CD14-positive monocyte (primary cell): ENCODE measurements at regions not wholly inside any gene's neighbourhood (a gene's known extent, or its start where the extent isn't known, plus 50 kb on each side); places are given as distances from the start of the nearest gene placed in this dataset.

ENCODE experiments used
- DNase-seq, 3 donors: peaks; one replicate each; pipeline ENCODE4 v3.0.0-alpha.2; 2011 to 2022
- H2AFZ ChIP-seq: 2 replicates; pipeline ENCODE4 v1.6.0; 2012; ENCODE audit warnings: mild to moderate bottlenecking, low read depth, low read length, inconsistent platforms; ENCODE audit not compliant: insufficient read depth, poor library complexity, severe bottlenecking
- H3K27ac ChIP-seq, 2 donors: 1 replicate in 1 of 2; 2 replicates in 1 of 2; pipeline ENCODE4 v1.5.1; 2012 to 2013; ENCODE audit warnings: low read length in 2 of 2, control low read depth in 1 of 2, inconsistent platforms in 1 of 2, low read depth in 1 of 2, mild to moderate bottlenecking in 1 of 2
- H3K27me3 ChIP-seq, 2 donors: one replicate each; pipeline versions ENCODE4 v1.6.0 to v1.6.1; 2011 to 2013; ENCODE audit warnings: low read length in 2 of 2; ENCODE audit not compliant: control insufficient read depth in 2 of 2, insufficient read depth in 2 of 2
- H3K36me3 ChIP-seq, 2 donors: replicated peaks in 1 of 2; 1 replicate in 1 of 2; 2 replicates in 1 of 2; pipeline versions ENCODE4 v1.5.1 to v1.6.1; 2012 to 2013; ENCODE audit warnings: low read length in 2 of 2, control low read depth in 1 of 2, inconsistent platforms in 1 of 2, mild to moderate bottlenecking in 1 of 2; ENCODE audit not compliant: insufficient read depth in 2 of 2, control insufficient read depth in 1 of 2
- H3K4me1 ChIP-seq, 2 donors: 1 replicate in 1 of 2; 2 replicates in 1 of 2; pipeline versions ENCODE4 v1.5.1 to v1.6.1; 2012 to 2013; ENCODE audit warnings: low read length in 2 of 2, control low read depth in 1 of 2, inconsistent platforms in 1 of 2, mild to moderate bottlenecking in 1 of 2, moderate library complexity in 1 of 2; ENCODE audit not compliant: insufficient read depth in 2 of 2, control insufficient read depth in 1 of 2
- H3K4me2 ChIP-seq: replicated peaks from 2 replicates; pipeline ENCODE3; 2012; ENCODE audit warnings: low read length, moderate library complexity, mild to moderate bottlenecking; ENCODE audit not compliant: poor library complexity, severe bottlenecking; ENCODE audit errors: extremely low read depth
- H3K4me3 ChIP-seq, 3 experiments: fragments of 200-600 bp in 1 of 3; sonication (generic) in 1 of 3; replicated peaks in 1 of 3; 1 replicate in 2 of 3; 2 replicates in 1 of 3; pipeline ENCODE4 v1.5.1; 2011 to 2013; ENCODE audit warnings: low read length in 3 of 3, mild to moderate bottlenecking in 3 of 3, control low read depth in 2 of 3, low read depth in 2 of 3, inconsistent platforms in 1 of 3, moderate library complexity in 1 of 3
- H3K79me2 ChIP-seq: 2 replicates; pipeline ENCODE4 v1.6.0; 2012; ENCODE audit warnings: mild to moderate bottlenecking, control low read depth, inconsistent platforms, low read length, moderate library complexity; ENCODE audit not compliant: insufficient read depth
- H3K9ac ChIP-seq: 2 replicates; pipeline ENCODE4 v1.6.0; 2017; ENCODE audit warnings: low read length, mild to moderate bottlenecking; ENCODE audit not compliant: insufficient read depth, poor library complexity, severe bottlenecking
- H3K9me3 ChIP-seq, 2 donors: replicated peaks in 1 of 2; 1 replicate in 1 of 2; 2 replicates in 1 of 2; pipeline versions ENCODE4 v1.5.1 to v1.6.1; 2012 to 2013; ENCODE audit warnings: low read length in 2 of 2, control low read depth in 1 of 2; ENCODE audit not compliant: control insufficient read depth in 1 of 2, insufficient read depth in 1 of 2
- H4K20me1 ChIP-seq: 2 replicates; pipeline ENCODE4 v1.6.0; 2012; ENCODE audit warnings: mild to moderate bottlenecking, low read length, control low read depth, moderate library complexity; ENCODE audit not compliant: insufficient read depth
- H3K27ac Mint-ChIP-seq, 7 donors: one replicate each; pipeline ENCODE4 v1.8.0; 2020; ENCODE audit warnings: mild to moderate bottlenecking in 7 of 7, mixed read lengths in 7 of 7, moderate library complexity in 6 of 7, inconsistent platforms in 2 of 7
- H3K27me3 Mint-ChIP-seq, 3 donors: one replicate each; pipeline ENCODE4 v1.8.0; 2021 to 2022; ENCODE audit warnings: low read depth in 3 of 3, mild to moderate bottlenecking in 3 of 3, mixed read lengths in 3 of 3, moderate library complexity in 3 of 3, inconsistent platforms in 1 of 3
- H3K36me3 Mint-ChIP-seq, 2 donors: one replicate each; pipeline ENCODE4 v1.8.0; 2020; ENCODE audit warnings: mixed read lengths in 2 of 2, inconsistent platforms in 1 of 2, mild to moderate bottlenecking in 1 of 2
- H3K4me1 Mint-ChIP-seq: one replicate; pipeline ENCODE4 v1.8.0; 2020; ENCODE audit warnings: mild to moderate bottlenecking, mixed read lengths
- H3K4me3 Mint-ChIP-seq, 2 donors: one replicate each; pipeline ENCODE4 v1.8.0; 2020; ENCODE audit warnings: mild to moderate bottlenecking in 2 of 2, mixed read lengths in 2 of 2, moderate library complexity in 1 of 2
- H3K9me3 Mint-ChIP-seq, 7 donors: one replicate each; pipeline ENCODE4 v1.8.0; 2020 to 2022; ENCODE audit warnings: mixed read lengths in 7 of 7, mild to moderate bottlenecking in 6 of 7, moderate library complexity in 6 of 7, inconsistent platforms in 2 of 7
- WGBS: methylation state at CpG from one replicate; pipeline ENCODE4 v1.1.5; 2013; ENCODE audit warnings: missing lambda C conversion rate; ENCODE audit not compliant: insufficient coverage; 5-methylcytosine and 5-hydroxymethylcytosine counted together
- intact Hi-C, 2 donors: fragments of 100-400 bp; cut with micrococcal nuclease; formaldehyde crosslinking; loops; one replicate each; pipeline versions ENCODE4 v1.15.0 to v1.15.1; 2023
- TF ChIP-seq, protein P1 (sequence below): fragments of 200-600 bp; IDR thresholded peaks from one replicate; pipeline ENCODE4 v1.8.0; 2022; ENCODE audit warnings: antibody characterized with exemption, mild to moderate bottlenecking

DNA sequence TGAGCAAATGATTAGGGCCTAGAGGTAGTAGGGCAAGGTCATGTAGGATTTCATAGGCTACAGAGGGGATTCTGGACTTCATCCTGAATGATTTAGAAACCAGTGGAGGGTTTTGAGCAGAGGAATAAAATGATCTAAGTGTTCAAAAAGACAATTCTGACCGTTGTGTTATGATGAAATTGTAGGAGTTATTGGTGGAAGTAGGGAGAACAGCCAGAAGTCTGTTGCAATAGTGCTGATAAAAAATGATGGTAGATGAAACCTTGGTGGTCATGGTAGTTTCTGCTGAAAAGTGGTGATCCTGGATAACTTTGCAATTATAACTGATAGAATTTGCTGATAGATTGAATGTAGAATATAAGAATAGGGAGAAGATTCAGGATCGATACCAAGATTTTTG is 60.2 kb downstream of the MID1IP1 start:
- H3K9me3 ChIP-seq = no peaks in the 10 kb centered on the region
- H3K27ac ChIP-seq = no peak overlapping the region
- H3K4me2 ChIP-seq = no peak overlapping the region
- Mint-ChIP-seq H3K27ac (no peak overlapping the region), H3K9me3 (no peaks in the 10 kb centered on the region), H3K36me3 (no peaks in the 10 kb centered on the region), H3K27me3 (no peaks in the 10 kb centered on the region), H3K4me3 (no peak overlapping the region), H3K4me1 (peaks cover 20% of the 10 kb centered on the region)
- H3K9ac ChIP-seq = no peak overlapping the region
- H4K20me1 ChIP-seq = no peaks in the 10 kb centered on the region
- no peaks in the 10 kb centered on the region for H3K27me3 ChIP-seq
- TF ChIP-seq, protein P1, sequence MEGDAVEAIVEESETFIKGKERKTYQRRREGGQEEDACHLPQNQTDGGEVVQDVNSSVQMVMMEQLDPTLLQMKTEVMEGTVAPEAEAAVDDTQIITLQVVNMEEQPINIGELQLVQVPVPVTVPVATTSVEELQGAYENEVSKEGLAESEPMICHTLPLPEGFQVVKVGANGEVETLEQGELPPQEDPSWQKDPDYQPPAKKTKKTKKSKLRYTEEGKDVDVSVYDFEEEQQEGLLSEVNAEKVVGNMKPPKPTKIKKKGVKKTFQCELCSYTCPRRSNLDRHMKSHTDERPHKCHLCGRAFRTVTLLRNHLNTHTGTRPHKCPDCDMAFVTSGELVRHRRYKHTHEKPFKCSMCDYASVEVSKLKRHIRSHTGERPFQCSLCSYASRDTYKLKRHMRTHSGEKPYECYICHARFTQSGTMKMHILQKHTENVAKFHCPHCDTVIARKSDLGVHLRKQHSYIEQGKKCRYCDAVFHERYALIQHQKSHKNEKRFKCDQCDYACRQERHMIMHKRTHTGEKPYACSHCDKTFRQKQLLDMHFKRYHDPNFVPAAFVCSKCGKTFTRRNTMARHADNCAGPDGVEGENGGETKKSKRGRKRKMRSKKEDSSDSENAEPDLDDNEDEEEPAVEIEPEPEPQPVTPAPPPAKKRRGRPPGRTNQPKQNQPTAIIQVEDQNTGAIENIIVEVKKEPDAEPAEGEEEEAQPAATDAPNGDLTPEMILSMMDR = no peak
- WGBS = 100% methylated on average over 1 of the region's 2 CpGs
- H2AFZ ChIP-seq = no peak overlapping the region
- H3K36me3 ChIP-seq = no peaks in the 10 kb centered on the region
- peaks cover 40 to 51% of the 10 kb centered on the region in 2 donors for H3K4me1 ChIP-seq
- H3K4me3 ChIP-seq = no peak overlapping the region
- no peaks in the 10 kb centered on the region for H3K79me2 ChIP-seq
- no peak for DNase-seq
- intact Hi-C loops = loop anchor here in 1 of 2 donors (10.0 kb wide), 1 partner anchor 57 kb away; the partner anchor contains the start of gene MID1IP1

DNA sequence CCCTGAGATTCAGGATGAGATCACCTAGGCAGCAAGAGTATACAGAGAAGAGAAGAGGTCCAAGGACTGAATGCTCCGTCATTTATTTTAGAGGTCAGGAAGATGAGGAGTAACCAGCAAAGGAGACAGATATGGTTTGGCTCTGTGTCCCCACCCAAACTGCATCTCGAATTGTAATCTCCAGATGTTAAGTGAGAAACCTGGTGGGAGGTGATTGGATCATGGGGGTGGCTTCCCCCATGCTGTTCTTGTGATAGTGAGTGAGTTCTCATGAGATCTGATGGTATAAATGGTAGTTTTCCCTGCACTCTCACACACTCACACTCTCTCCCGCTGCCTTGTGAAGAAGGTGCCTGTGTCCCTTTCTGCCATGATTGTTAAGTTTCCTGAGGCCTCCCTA is 60.8 kb downstream of the MID1IP1 start:
- Histone ChIP-seq H3K27me3 (no peaks in the 10 kb centered on the region), H3K79me2 (no peaks in the 10 kb centered on the region), H3K4me1 (peaks cover 41 to 47% of the 10 kb centered on the region in 2 donors), H3K27ac (peak overlapping the region in 1 of 2 donors; percentile 37), H3K9me3 (no peaks in the 10 kb centered on the region), H3K36me3 (no peaks in the 10 kb centered on the region), H3K9ac (no peak overlapping the region), H3K4me3 (no peak overlapping the region), H2AFZ (no peak overlapping the region), H4K20me1 (no peaks in the 10 kb centered on the region), H3K4me2 (no peak overlapping the region)
- WGBS = 80% methylated on average over 1 of the region's 3 CpGs
- no peak for DNase-seq
- TF ChIP-seq, protein P1 = no peak
- Mint-ChIP-seq H3K4me3 (no peak overlapping the region), H3K4me1 (peaks cover 20% of the 10 kb centered on the region), H3K27me3 (peaks cover 0 to 1% (median 0%) of the 10 kb centered on the region in 3 donors), H3K27ac (no peak overlapping the region), H3K9me3 (no peaks in the 10 kb centered on the region), H3K36me3 (no peaks in the 10 kb centered on the region)
- intact Hi-C loops = loop anchor here in 1 of 2 donors (10.0 kb wide), 1 partner anchor 57 kb away; the partner anchor contains the start of gene MID1IP1
